SK-N-SH (cell line): ENCODE measurements at regions not wholly inside any gene's neighbourhood (a gene's known extent, or its start where the extent isn't known, plus 50 kb on each side); places are given as distances from the start of the nearest gene placed in this dataset.

ENCODE experiments used
- CTCF ChIA-PET: fragments of 300-600, 350-600 bp; formaldehyde crosslinking; extraction: SDS; loops from one replicate; lab custom pipeline; 2021; lab: Yijun Ruan, JAX
- POLR2A ChIA-PET: fragments of 350-600 bp; sonication (Branson Sonifier 250); formaldehyde crosslinking; extraction: SDS; loops from one replicate; lab custom pipeline; 2020; ENCODE audit warnings: antibody characterized with exemption, inconsistent platforms; lab: Yijun Ruan, JAX
- DNase-seq: peaks from one replicate; pipeline ENCODE4 v3.0.0; 2012
- H2AFZ ChIP-seq: fragments of 200-600 bp; sonication (generic); 2 replicates; pipeline ENCODE4 v1.8.1; 2016; ENCODE audit warnings: antibody characterized with exemption, mild to moderate bottlenecking, low read depth
- H3F3A ChIP-seq: fragments of 200-600 bp; sonication (generic); replicated peaks from 2 replicates; pipeline ENCODE3; 2016; ENCODE audit warnings: antibody characterized with exemption, mild to moderate bottlenecking; ENCODE audit not compliant: insufficient read depth
- H3K27ac ChIP-seq, 2 experiments: fragments of 200-500 bp in 1 of 2; fragments of 200-600 bp in 1 of 2; sonication (Bioruptor generic) in 1 of 2; sonication (generic), shearing (Covaris generic) in 1 of 2; 2 replicates each; pipeline versions ENCODE4 v1.5.1 to v1.6.1; 2014 to 2016; ENCODE audit warnings: low read depth in 2 of 2, inconsistent platforms in 1 of 2, low read length in 1 of 2, mild to moderate bottlenecking in 1 of 2, mixed read lengths in 1 of 2
- H3K27me3 ChIP-seq: fragments of 200-600 bp; sonication (generic), shearing (Covaris generic); 2 replicates; pipeline ENCODE4 v1.6.1; 2016; ENCODE audit warnings: mixed run types; ENCODE audit not compliant: insufficient read depth
- H3K36me3 ChIP-seq, 2 experiments: fragments of 200-500 bp in 1 of 2; fragments of 200-600 bp in 1 of 2; sonication (Bioruptor generic) in 1 of 2; sonication (generic) in 1 of 2; replicated peaks in 1 of 2; 2 replicates each; pipeline versions ENCODE3 to v1.5.1; 2014 to 2016; ENCODE audit warnings: low read length in 1 of 2, mild to moderate bottlenecking in 1 of 2; ENCODE audit not compliant: insufficient read depth in 2 of 2, control insufficient read depth in 1 of 2
- H3K4me1 ChIP-seq, 2 experiments: fragments of 200-500 bp in 1 of 2; fragments of 200-600 bp in 1 of 2; sonication (Bioruptor generic) in 1 of 2; sonication (generic), shearing (Covaris generic) in 1 of 2; 2 replicates each; pipeline versions ENCODE4 v1.5.1 to v1.6.1; 2014 to 2016; ENCODE audit warnings: low read depth in 1 of 2, low read length in 1 of 2, mixed run types in 1 of 2; ENCODE audit not compliant: insufficient read depth in 2 of 2, control insufficient read depth in 1 of 2
- H3K4me2 ChIP-seq: fragments of 200-600 bp; sonication (generic), shearing (Covaris generic); 2 replicates; pipeline ENCODE4 v1.6.1; 2017; ENCODE audit warnings: mixed run types
- H3K4me3 ChIP-seq, 2 experiments: fragments of 200-500 bp in 1 of 2; fragments of 200-600 bp in 1 of 2; sonication (Bioruptor generic) in 1 of 2; sonication (generic), shearing (Covaris generic) in 1 of 2; 2 replicates each; pipeline versions ENCODE4 v1.5.1 to v1.8.1; 2014 to 2016; ENCODE audit warnings: low read depth in 2 of 2, inconsistent platforms in 1 of 2, low read length in 1 of 2, mild to moderate bottlenecking in 1 of 2, mixed read lengths in 1 of 2, moderate library complexity in 1 of 2
- H3K79me2 ChIP-seq: fragments of 200-600 bp; sonication (generic); 2 replicates; pipeline ENCODE4 v1.8.1; 2017; ENCODE audit warnings: mild to moderate bottlenecking; ENCODE audit not compliant: insufficient read depth
- H3K9ac ChIP-seq: fragments of 200-600 bp; sonication (generic); 2 replicates; pipeline ENCODE4 v1.6.1; 2017; ENCODE audit warnings: mixed run types
- H3K9me2 ChIP-seq: fragments of 200-600 bp; sonication (generic); 2 replicates; pipeline ENCODE4 v1.6.1; 2017; ENCODE audit warnings: mixed run types
- H3K9me3 ChIP-seq: fragments of 200-600 bp; sonication (generic); 2 replicates; pipeline ENCODE4 v1.6.1; 2017; ENCODE audit warnings: mixed run types, mild to moderate bottlenecking, moderate library complexity
- H4K20me1 ChIP-seq: fragments of 200-600 bp; sonication (generic); 2 replicates; pipeline ENCODE4 v1.6.1; 2017; ENCODE audit warnings: mild to moderate bottlenecking, mixed run types; ENCODE audit not compliant: insufficient read depth
- EP300 ChIP-seq, 2 experiments: IDR thresholded peaks; 2 replicates each; pipeline versions ENCODE4 v1.4.0 to v1.6.1; 2012; ENCODE audit warnings: borderline replicate concordance in 1 of 2, low read depth in 1 of 2, low read length in 1 of 2
- EZH2phosphoT487 ChIP-seq: fragments of 200-600 bp; sonication (generic); IDR thresholded peaks from 2 replicates; pipeline ENCODE4 v1.6.1; 2017; ENCODE audit warnings: low read depth, mixed run types, mild to moderate bottlenecking, antibody characterized with exemption, moderate library complexity, borderline replicate concordance
- FOXM1 ChIP-seq: IDR thresholded peaks from 2 replicates; pipeline ENCODE4 v1.4.0; 2012; ENCODE audit warnings: low read depth, mild to moderate bottlenecking
- GATA2 ChIP-seq: sonication (generic); formaldehyde crosslinking; IDR thresholded peaks from 2 replicates; pipeline ENCODE4 v1.5.0; 2020; ENCODE audit warnings: mild to moderate bottlenecking, missing genetic modification reagents
- JUND ChIP-seq: IDR thresholded peaks from 2 replicates; pipeline ENCODE4 v1.4.0; 2012
- MAX ChIP-seq: IDR thresholded peaks from 2 replicates; pipeline ENCODE4 v1.4.0; 2012; ENCODE audit warnings: low read depth
- MXI1 ChIP-seq: IDR thresholded peaks from 2 replicates; pipeline ENCODE4 v1.6.1; 2012; ENCODE audit warnings: mild to moderate bottlenecking, low read depth, low read length, improper control_type of control experiment
- NFIC ChIP-seq: IDR thresholded peaks from 2 replicates; pipeline ENCODE4 v1.4.0; 2012; ENCODE audit warnings: borderline replicate concordance
- RAD21 ChIP-seq: IDR thresholded peaks from 2 replicates; pipeline ENCODE4 v1.6.1; 2012; ENCODE audit warnings: mild to moderate bottlenecking, low read length
- RCOR1 ChIP-seq: fragments of 150-350 bp; IDR thresholded peaks from 2 replicates; pipeline ENCODE4 v1.6.1; 2017; ENCODE audit warnings: antibody characterized with exemption, low read length
- REST ChIP-seq: IDR thresholded peaks from 2 replicates; pipeline ENCODE4 v1.6.1; 2012; ENCODE audit warnings: mild to moderate bottlenecking, low read depth, low read length, moderate library complexity
- RFX5 ChIP-seq: IDR thresholded peaks from 2 replicates; pipeline ENCODE4 v1.6.1; 2012; ENCODE audit warnings: mild to moderate bottlenecking, improper control_type of control experiment, low read length
- SIN3A ChIP-seq: IDR thresholded peaks from 2 replicates; pipeline ENCODE4 v1.6.1; 2012; ENCODE audit warnings: low read depth, mild to moderate bottlenecking, low read length, moderate library complexity, borderline replicate concordance
- SMC3 ChIP-seq: IDR thresholded peaks from 2 replicates; pipeline ENCODE4 v1.6.1; 2012; ENCODE audit warnings: low read depth, low read length, improper control_type of control experiment
- USF1 ChIP-seq: IDR thresholded peaks from 2 replicates; pipeline ENCODE4 v1.4.0; 2012; ENCODE audit warnings: low read depth, borderline replicate concordance
- ZBTB33 ChIP-seq: IDR thresholded peaks from 2 replicates; pipeline ENCODE4 v1.4.0; 2012; ENCODE audit warnings: low read depth, borderline replicate concordance
- WGBS: methylation state at CpG from one replicate; pipeline ENCODE4 v1.1.6; 2017; ENCODE audit warnings: low lambda C conversion rate; 5-methylcytosine and 5-hydroxymethylcytosine counted together
- TF ChIP-seq, protein P1 (sequence below): fragments of 150-350 bp; IDR thresholded peaks from 2 replicates; pipeline ENCODE4 v1.6.1; 2016; ENCODE audit warnings: mild to moderate bottlenecking, low read depth, low read length

DNA sequence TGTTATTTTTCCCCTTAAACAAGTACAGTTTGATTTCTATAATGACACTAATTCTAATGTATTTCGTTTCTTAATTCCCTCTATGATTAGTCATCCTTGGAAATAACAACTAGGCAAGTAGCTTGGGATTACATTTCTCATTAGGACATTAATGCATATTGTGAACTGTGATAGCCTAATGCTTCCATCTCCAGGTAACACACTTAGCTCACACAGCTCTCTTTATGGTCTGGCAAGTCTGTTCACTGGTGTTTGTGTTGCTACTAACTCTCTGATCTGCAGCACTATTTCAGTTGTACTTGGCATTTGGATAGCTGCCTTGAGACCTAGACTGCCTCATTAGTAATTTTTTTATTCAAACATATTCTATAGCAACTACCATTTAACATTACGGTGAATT lies 853.2 kb downstream of the SORCS3 start:
- Histone ChIP-seq H3K9me2 (no peaks in the 10 kb centered on the region), H3K27ac (no peak overlapping the region), H3K4me2 (no peak overlapping the region), H3K9me3 (no peaks in the 10 kb centered on the region), H3F3A (no peaks in the 10 kb centered on the region), H3K27me3 (no peaks in the 10 kb centered on the region), H4K20me1 (no peaks in the 10 kb centered on the region), H3K4me3 (no peak overlapping the region), H3K4me1 (no peaks in the 10 kb centered on the region), H3K9ac (no peak overlapping the region), H3K36me3 (no peaks in the 10 kb centered on the region), H3K79me2 (no peaks in the 10 kb centered on the region), H2AFZ (no peak overlapping the region)
- ChIA-PET CTCF (no interaction called here), POLR2A (no interaction called here)
- no peak for TF ChIP-seq EZH2phosphoT487
- DNase-seq, result no peak
- 16% methylated on average over 2 of the region's 2 CpGs for WGBS

DNA sequence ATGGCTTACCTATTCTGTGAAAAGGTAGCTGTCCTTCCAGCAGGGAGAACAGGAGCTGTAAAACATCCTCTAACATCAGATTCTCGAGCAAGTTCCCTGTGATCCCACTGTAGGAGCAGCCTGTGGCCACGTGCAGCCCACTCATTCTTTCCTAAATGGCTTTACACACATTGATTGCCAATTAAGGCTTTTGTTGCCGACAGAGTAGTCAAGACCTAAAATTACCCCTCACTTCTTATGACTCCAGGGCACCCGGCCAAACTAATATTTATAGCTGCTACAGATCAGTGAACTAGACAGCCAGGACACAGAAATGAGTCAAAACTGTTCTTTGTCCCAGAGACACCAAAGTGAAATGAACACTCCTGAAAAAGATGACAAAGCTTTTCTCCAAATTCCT lies 832.1 kb downstream of the SORCS3 start:
- no peak for DNase-seq
- Histone ChIP-seq H3K9ac (no peak overlapping the region), H3K4me3 (no peak overlapping the region), H3K4me1 (no peaks in the 10 kb centered on the region), H3K27ac (no peak overlapping the region), H3K9me2 (no peaks in the 10 kb centered on the region), H3K79me2 (no peaks in the 10 kb centered on the region), H3K9me3 (no peaks in the 10 kb centered on the region), H3K36me3 (no peaks in the 10 kb centered on the region), H4K20me1 (no peaks in the 10 kb centered on the region), H2AFZ (no peak overlapping the region), H3K27me3 (no peaks in the 10 kb centered on the region), H3K4me2 (no peak overlapping the region), H3F3A (no peaks in the 10 kb centered on the region)
- POLR2A ChIA-PET, result no interaction called here
- TF ChIP-seq MAX, result no peak
- no peak for TF ChIP-seq SMC3
- no peak for TF ChIP-seq MXI1
- TF ChIP-seq SIN3A, result no peak
- no peak for TF ChIP-seq USF1
- TF ChIP-seq REST, result no peak
- no peak for TF ChIP-seq RAD21
- no peak for TF ChIP-seq FOXM1
- no peak for TF ChIP-seq RFX5
- no peak for TF ChIP-seq GATA2
- no peak for TF ChIP-seq RCOR1
- no peak for TF ChIP-seq EZH2phosphoT487
- no peak for TF ChIP-seq ZBTB33
- TF ChIP-seq EP300 (IDR thresholded peaks at IDR 0.05; ENCODE audit: borderline replicate concordance in 1 of 2, low read depth in 1 of 2, low read length in 1 of 2), result no peak
- TF ChIP-seq, protein P1, sequence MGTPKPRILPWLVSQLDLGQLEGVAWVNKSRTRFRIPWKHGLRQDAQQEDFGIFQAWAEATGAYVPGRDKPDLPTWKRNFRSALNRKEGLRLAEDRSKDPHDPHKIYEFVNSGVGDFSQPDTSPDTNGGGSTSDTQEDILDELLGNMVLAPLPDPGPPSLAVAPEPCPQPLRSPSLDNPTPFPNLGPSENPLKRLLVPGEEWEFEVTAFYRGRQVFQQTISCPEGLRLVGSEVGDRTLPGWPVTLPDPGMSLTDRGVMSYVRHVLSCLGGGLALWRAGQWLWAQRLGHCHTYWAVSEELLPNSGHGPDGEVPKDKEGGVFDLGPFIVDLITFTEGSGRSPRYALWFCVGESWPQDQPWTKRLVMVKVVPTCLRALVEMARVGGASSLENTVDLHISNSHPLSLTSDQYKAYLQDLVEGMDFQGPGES, result no peak
- no peak for TF ChIP-seq JUND
- no peak for TF ChIP-seq NFIC
- CTCF ChIA-PET, result no interaction called here
- 4% methylated on average over 4 of the region's 4 CpGs for WGBS
